K562 (cell line): ENCODE measurements at regions not wholly inside any gene's neighbourhood (a gene's known extent, or its start where the extent isn't known, plus 50 kb on each side); places are given as distances from the start of the nearest gene placed in this dataset.

Experiments used
- ATAC-seq: fragments of 200-7000 bp; cut with Tn5 transposase; 3 replicates; pipeline ENCODE4 v1.9.1; 2020; ENCODE audit warnings: moderate library complexity
- BruUV-seq: library from RNA; stranded (reverse); fragments of 400-500 nt; replicated peaks from 2 replicates; lab custom pipeline; 2021; lab: Mats Ljungman, UMichigan
- CTCF ChIA-PET: fragments of 300-600 bp; formaldehyde crosslinking; extraction: SDS; loops from one replicate; lab custom pipeline; 2021; ENCODE audit warnings: low intra/inter-chr PET ratio; lab: Yijun Ruan, JAX
- POLR2A ChIA-PET: fragments of 300-600, 350-650 bp; sonication (Branson Sonifier 250); formaldehyde crosslinking; extraction: SDS; loops from one replicate; lab custom pipeline; 2021; ENCODE audit warnings: antibody characterized with exemption, inconsistent platforms; lab: Yijun Ruan, JAX
- DNase-seq, 4 experiments: peaks; one replicate each; pipeline versions ENCODE4 v3.0.0 to v3.0.0-alpha.2; 2011 to 2018; ENCODE audit warnings: low spot score in 3 of 4, mixed read lengths in 3 of 4; ENCODE audit errors: extremely low read depth in 1 of 4
- FAIRE-seq: peaks from 2 replicates; lab custom pipeline; 2011; peaks lifted over from hg19 to GRCh38; lab: Jason Lieb, UNC
- H2AFZ ChIP-seq: 2 replicates; pipeline ENCODE4 v1.6.0; 2011; ENCODE audit warnings: low read depth, low read length, control low read depth, inconsistent platforms
- H3K27ac ChIP-seq: fragments of 200-600 bp; 3 replicates; pipeline ENCODE4 v1.8.0; 2011; ENCODE audit warnings: low read depth, mild to moderate bottlenecking, control low read depth, inconsistent platforms, low read length, moderate library complexity, mixed read lengths; ENCODE audit errors: extremely low read depth
- H3K27me3 ChIP-seq, 2 experiments: fragments of 300-600 bp in 1 of 2; 2 replicates in 1 of 2; 3 replicates in 1 of 2; pipeline versions ENCODE4 v1.6.0 to v1.8.0; 2011; ENCODE audit warnings: inconsistent platforms in 2 of 2, low read length in 2 of 2, mild to moderate bottlenecking in 1 of 2, mixed read lengths in 1 of 2, moderate library complexity in 1 of 2; ENCODE audit not compliant: control insufficient read depth in 2 of 2, insufficient read depth in 2 of 2
- H3K36me3 ChIP-seq: fragments of 300-600 bp; 3 replicates; pipeline ENCODE4 v1.8.0; 2011; ENCODE audit warnings: mild to moderate bottlenecking, low read length, inconsistent platforms; ENCODE audit not compliant: control insufficient read depth, insufficient read depth
- H3K4me1 ChIP-seq, 2 experiments: fragments of 200-600 bp in 1 of 2; replicated peaks in 1 of 2; 2 replicates in 1 of 2; 3 replicates in 1 of 2; pipeline versions ENCODE4 v1.5.1 to v1.8.0; 2011; ENCODE audit warnings: inconsistent platforms in 2 of 2, low read length in 2 of 2, mild to moderate bottlenecking in 1 of 2, mixed read lengths in 1 of 2, moderate library complexity in 1 of 2; ENCODE audit not compliant: control insufficient read depth in 2 of 2, insufficient read depth in 2 of 2
- H3K4me2 ChIP-seq: 2 replicates; pipeline ENCODE4 v1.6.1; 2011; ENCODE audit warnings: low read length, control low read depth, inconsistent platforms, mixed read lengths; ENCODE audit not compliant: insufficient read depth
- H3K4me3 ChIP-seq: fragments of 200-600 bp; sonication (generic), shearing (Covaris generic); 2 replicates; pipeline ENCODE4 v1.5.1; 2016; ENCODE audit warnings: control low read depth, inconsistent platforms
- H3K79me2 ChIP-seq: fragments of 200-600 bp; 3 replicates; pipeline ENCODE4 v1.8.0; 2011; ENCODE audit warnings: low read length, inconsistent platforms; ENCODE audit not compliant: control insufficient read depth, insufficient read depth
- H3K9ac ChIP-seq, 2 experiments: 2 replicates each; pipeline versions ENCODE4 v1.6.0 to v1.6.1; 2011; ENCODE audit warnings: low read depth in 2 of 2, low read length in 2 of 2, control low read depth in 1 of 2, inconsistent platforms in 1 of 2, mild to moderate bottlenecking in 1 of 2, mixed read lengths in 1 of 2; ENCODE audit not compliant: insufficient read depth in 1 of 2
- H3K9me1 ChIP-seq: one replicate; pipeline ENCODE4 v1.6.0; 2011; ENCODE audit warnings: inconsistent platforms, mild to moderate bottlenecking, low read length, moderate library complexity; ENCODE audit not compliant: control insufficient read depth, insufficient read depth
- H3K9me3 ChIP-seq: replicated peaks from 2 replicates; pipeline ENCODE4 v1.5.1; 2011; ENCODE audit warnings: low read depth, low read length, inconsistent platforms; ENCODE audit not compliant: control insufficient read depth, insufficient read depth
- H4K20me1 ChIP-seq: replicated peaks from 2 replicates; pipeline ENCODE4 v1.6.1; 2011; ENCODE audit warnings: low read length, inconsistent platforms, mixed read lengths; ENCODE audit not compliant: control insufficient read depth, insufficient read depth
- PTTG1 ChIP-seq: fragments of 450-650 bp; IDR thresholded peaks from 2 replicates; pipeline ENCODE4 v1.6.1; 2016; ENCODE audit warnings: low read depth, mild to moderate bottlenecking, missing genetic modification characterization, missing compliant biosample characterization
- RBM39 ChIP-seq: fragments of 200-400 bp; formaldehyde crosslinking; optimal IDR thresholded peaks from 2 replicates; pipeline ENCODE3; 2018; ENCODE audit warnings: low read depth, low read length
- TAF15 ChIP-seq: fragments of 200-400 bp; formaldehyde crosslinking; IDR thresholded peaks from 2 replicates; pipeline ENCODE4 v1.6.1; 2017; ENCODE audit warnings: mild to moderate bottlenecking, low read depth, low read length, moderate library complexity
- ZBTB5 ChIP-seq: fragments of 450-650 bp; IDR thresholded peaks from 2 replicates; pipeline ENCODE4 v1.6.1; 2017; ENCODE audit warnings: antibody characterized with exemption
- ZC3H11A ChIP-seq: IDR thresholded peaks from 2 replicates; pipeline ENCODE4 v1.6.1; 2012; ENCODE audit warnings: low read depth, low read length, improper control_type of control experiment
- ZNF316 ChIP-seq: fragments of 450-650 bp; IDR thresholded peaks from 2 replicates; pipeline ENCODE4 v1.6.1; 2016
- ZNF551 ChIP-seq: fragments of 250-450 bp; sonication (Bioruptor Pico); IDR thresholded peaks from 2 replicates; pipeline ENCODE4 v1.5.0; 2021; ENCODE audit warnings: mild to moderate bottlenecking, moderate library complexity
- WGBS: fragments of 100-300 bp; shearing (Covaris generic); methylation state at CpG from one replicate; pipeline ENCODE4 v1.1.6; 2016; ENCODE audit warnings: low coverage, mixed read lengths; ENCODE audit not compliant: insufficient coverage; ENCODE audit errors: missing lambda C conversion rate; 5-methylcytosine and 5-hydroxymethylcytosine counted together
- in situ Hi-C: fragments of 300-500 bp; cut with MboI; formaldehyde crosslinking; loops from 4 replicates; pipeline ENCODE4 v1.15.0; 2018; ENCODE audit warnings: inconsistent platforms, mixed read lengths
- intact Hi-C: fragments of 100-400 bp; cut with micrococcal nuclease; formaldehyde crosslinking; loops from 2 replicates; pipeline ENCODE4 v1.14.2; 2022

DNA sequence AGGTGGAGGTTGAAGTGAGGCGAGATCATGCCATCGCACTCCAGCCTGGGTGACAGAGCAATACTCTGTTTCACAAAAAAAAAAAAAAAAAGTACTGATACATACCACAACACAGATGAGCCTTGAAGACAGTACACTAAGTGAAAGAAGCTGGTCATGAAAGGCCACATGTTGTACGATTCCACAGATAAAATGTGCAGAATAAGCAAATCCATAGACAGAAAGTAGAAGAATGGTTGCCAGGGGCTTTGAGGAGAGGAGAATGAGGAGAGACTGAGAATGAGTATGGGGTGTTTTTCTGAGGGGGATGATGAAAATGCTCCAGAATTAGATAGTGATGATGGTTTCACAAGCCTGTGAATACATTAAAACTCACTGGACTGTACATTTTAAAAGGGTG lies 155.6 kb upstream of the PSMD7 start:
- ChIA-PET POLR2A (no interaction called here), CTCF (no interaction called here)
- Histone ChIP-seq H3K27ac (no peak overlapping the region), H4K20me1 (no peaks in the 10 kb centered on the region), H2AFZ (no peak overlapping the region), H3K4me3 (no peak overlapping the region), H3K9ac (no peak overlapping the region), H3K4me2 (no peak overlapping the region), H3K4me1 (no peaks in the 10 kb centered on the region), H3K79me2 (no peaks in the 10 kb centered on the region), H3K9me1 (no peaks in the 10 kb centered on the region), H3K36me3 (no peaks in the 10 kb centered on the region), H3K9me3 (no peaks in the 10 kb centered on the region), H3K27me3 (no peaks in the 10 kb centered on the region)
- FAIRE-seq (no peak), DNase-seq (no peak), ATAC-seq (no peak)
- TF ChIP-seq RBM39 (no peak), PTTG1 (tag) (no peak), TAF15 (no peak), ZNF316 (peak; percentile 20; the same call in 1 of the 2 replicates), ZNF551 (CRISPR knock-in tag) (no peak), ZC3H11A (no peak), ZBTB5 (no peak)
- WGBS = 0% methylated on average over 3 of the region's 3 CpGs
- intact Hi-C loops = no loop called here
- no TSS peak for BruUV-seq
- in situ Hi-C loops = no loop called here
